ENCODE measurements at regions not wholly inside any gene's neighbourhood (a gene's known extent, or its start where the extent isn't known, plus 50 kb on each side); places are given as distances from the start of the nearest gene placed in this dataset.
"Not testable (repeated sequence)": the region's sequence is repeated elsewhere in the genome, so short reads cannot be mapped to it uniquely, and the experiment has no call there.

DNA sequence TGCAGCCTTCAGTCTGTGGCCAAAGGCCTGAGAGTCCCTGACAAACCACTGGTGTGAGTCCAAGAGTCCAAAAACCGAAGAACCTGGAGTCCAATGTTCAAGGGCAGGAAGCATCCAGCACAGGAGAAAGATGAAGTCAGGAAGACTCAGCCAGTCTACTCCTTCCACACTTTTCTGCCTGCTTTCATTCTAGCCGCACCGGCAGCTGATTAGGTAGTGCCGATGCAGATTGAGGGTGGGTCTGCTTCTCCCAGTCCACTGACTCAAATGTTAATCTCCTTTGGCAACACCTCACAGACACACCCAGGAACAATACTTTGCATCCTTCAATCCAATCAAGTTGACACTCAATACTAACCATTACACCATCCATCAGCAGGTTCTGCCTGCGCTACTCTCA lies 65.2 kb upstream of the WASF3 start:
- not testable (repeated sequence) for H3K9me3 ChIP-seq (ENCODE audit: control insufficient read depth, insufficient read depth, low read length); H3K9ac ChIP-seq (ENCODE audit: low read depth, low read length); H3K4me1 ChIP-seq (ENCODE audit: insufficient read depth, low read length); H3K36me3 ChIP-seq (ENCODE audit: insufficient read depth, low read length)

GRCh38 chr13:26494571-26495195 lies 62.8 kb upstream of the WASF3 start:
- Histone ChIP-seq H3K4me1 (ENCODE audit: insufficient read depth, low read length) (peaks cover 7% of the 10 kb centered on the region; the same call in 1 of the 2 replicates), H3K9me3 (ENCODE audit: control insufficient read depth, insufficient read depth, low read length) (no peaks in the 10 kb centered on the region), H3K36me3 (ENCODE audit: insufficient read depth, low read length) (no peaks in the 10 kb centered on the region), H3K9ac (ENCODE audit: low read depth, low read length) (no peak overlapping the region)

GRCh38 chr13:26495750-26496149 lies 61.7 kb upstream of the WASF3 start:
- Histone ChIP-seq H3K9ac (ENCODE audit: low read depth, low read length) (no peak overlapping the region), H3K36me3 (ENCODE audit: insufficient read depth, low read length) (no peaks in the 10 kb centered on the region), H3K9me3 (ENCODE audit: control insufficient read depth, insufficient read depth, low read length) (no peaks in the 10 kb centered on the region), H3K4me1 (ENCODE audit: insufficient read depth, low read length) (peaks cover 7% of the 10 kb centered on the region; the same call in 1 of the 2 replicates)

DNA sequence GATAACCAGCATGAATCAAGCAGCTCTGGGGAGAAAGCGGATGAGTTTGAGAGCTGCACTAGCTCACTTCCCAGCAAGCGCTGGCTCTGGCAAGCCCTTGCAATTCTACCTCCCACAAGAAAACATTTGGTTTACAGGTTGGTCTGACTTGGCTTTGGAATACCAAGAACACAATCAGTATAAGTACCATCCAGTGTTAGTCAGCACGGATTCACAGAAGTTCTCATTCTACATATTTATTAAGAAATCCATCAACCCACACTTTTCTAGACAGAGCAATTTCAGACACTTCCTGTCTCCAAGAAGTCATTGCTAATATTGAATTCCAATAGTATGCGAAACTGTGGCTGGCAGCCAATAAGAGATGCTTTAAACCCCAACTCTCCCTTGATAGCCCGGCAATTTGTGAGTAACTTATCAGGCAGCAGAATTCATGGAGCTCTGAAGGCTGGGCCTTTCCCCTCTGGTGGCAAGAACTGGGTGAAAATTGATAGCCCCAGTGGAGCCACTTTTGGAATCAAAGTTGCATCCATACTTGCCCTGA lies 59.4 kb upstream of the WASF3 start:
- no peaks in the 10 kb centered on the region for H3K36me3 ChIP-seq (ENCODE audit: insufficient read depth, low read length)
- H3K9me3 ChIP-seq (ENCODE audit: control insufficient read depth, insufficient read depth, low read length): no peaks in the 10 kb centered on the region
- H3K4me1 ChIP-seq (ENCODE audit: insufficient read depth, low read length): peaks cover 7% of the 10 kb centered on the region
- no peak overlapping the region for H3K9ac ChIP-seq (ENCODE audit: low read depth, low read length)

- H3K9me3 ChIP-seq (ENCODE audit: control insufficient read depth, insufficient read depth, low read length): no peaks in the 10 kb centered on the region
- H3K36me3 ChIP-seq (ENCODE audit: insufficient read depth, low read length): no peaks in the 10 kb centered on the region
- H3K4me1 ChIP-seq (ENCODE audit: insufficient read depth, low read length): peaks cover 7% of the 10 kb centered on the region
- no peak overlapping the region for H3K9ac ChIP-seq (ENCODE audit: low read depth, low read length)
These were observed 58.6 kb upstream of the WASF3 start for GRCh38 chr13:26498656-26499601.

DNA sequence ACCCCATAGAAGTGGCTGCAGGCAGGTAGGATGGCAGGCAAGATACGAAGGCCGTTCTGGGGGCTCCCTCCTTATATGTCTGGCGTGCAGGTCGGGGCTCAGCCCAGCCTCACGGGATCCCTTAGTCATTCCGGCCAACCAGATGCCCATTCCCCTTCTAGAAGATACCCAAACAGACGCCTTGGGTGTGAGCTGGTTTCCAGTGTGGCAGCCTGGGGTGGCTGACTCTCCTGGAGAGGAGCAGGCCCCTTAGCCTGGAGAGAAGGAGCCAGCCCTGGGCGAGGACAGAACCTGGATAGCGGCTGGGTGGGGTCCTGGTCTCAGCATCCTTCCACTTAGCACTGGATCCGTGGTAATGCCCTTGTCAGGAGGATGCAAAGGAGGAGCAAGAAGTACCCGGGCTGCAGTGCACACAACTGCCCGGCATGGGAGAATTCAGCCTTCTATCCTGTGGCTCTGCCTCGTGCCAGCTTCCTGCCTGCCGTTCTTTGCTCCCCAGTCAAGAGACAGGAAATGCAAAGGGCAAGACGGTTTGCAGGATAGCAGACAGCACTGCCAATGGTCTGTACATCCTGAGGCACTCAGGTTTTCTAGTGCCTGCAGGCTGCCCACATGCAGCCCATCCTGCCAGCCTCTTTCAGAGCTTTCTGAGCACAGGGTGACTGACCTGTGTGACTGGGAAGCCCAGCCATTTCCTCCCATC lies 56.7 kb upstream of the WASF3 start:
- Histone ChIP-seq H3K4me1 (ENCODE audit: insufficient read depth, low read length) (no peaks in the 10 kb centered on the region; the same call in 1 of the 2 replicates), H3K36me3 (ENCODE audit: insufficient read depth, low read length) (no peaks in the 10 kb centered on the region), H3K9ac (ENCODE audit: low read depth, low read length) (no peak overlapping the region), H3K9me3 (ENCODE audit: control insufficient read depth, insufficient read depth, low read length) (no peaks in the 10 kb centered on the region)

GRCh38 chr13:26501641-26502040 lies 55.8 kb upstream of the WASF3 start:
- Histone ChIP-seq H3K36me3 (ENCODE audit: insufficient read depth, low read length) (no peaks in the 10 kb centered on the region), H3K4me1 (ENCODE audit: insufficient read depth, low read length) (no peaks in the 10 kb centered on the region; the same call in 1 of the 2 replicates), H3K9me3 (ENCODE audit: control insufficient read depth, insufficient read depth, low read length) (no peaks in the 10 kb centered on the region), H3K9ac (ENCODE audit: low read depth, low read length) (no peak overlapping the region)

DNA sequence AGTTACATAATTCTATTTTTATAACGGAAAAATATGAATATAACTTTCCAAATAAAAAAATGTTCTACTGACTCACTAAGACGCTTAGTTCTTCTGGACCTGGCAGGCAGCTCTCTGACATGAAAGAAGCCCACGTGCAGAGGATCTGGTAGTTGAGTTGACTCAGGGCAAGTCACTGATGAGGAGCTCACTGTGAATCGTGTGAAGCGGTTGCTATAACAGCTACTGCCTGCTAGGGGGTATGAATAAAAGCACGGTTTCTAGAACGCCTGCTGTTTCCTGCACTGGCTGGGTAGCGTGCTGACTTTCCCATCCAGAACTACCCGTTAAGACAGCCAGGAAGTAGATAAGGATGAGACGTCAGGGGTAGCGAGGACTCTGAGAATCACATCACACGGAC lies 54.7 kb upstream of the WASF3 start:
- H3K9me3 ChIP-seq (ENCODE audit: control insufficient read depth, insufficient read depth, low read length): no peaks in the 10 kb centered on the region
- H3K36me3 ChIP-seq (ENCODE audit: insufficient read depth, low read length): no peaks in the 10 kb centered on the region
- H3K4me1 ChIP-seq (ENCODE audit: insufficient read depth, low read length): no peaks in the 10 kb centered on the region; the same call in 1 of the 2 replicates
- H3K9ac ChIP-seq (ENCODE audit: low read depth, low read length): no peak overlapping the region

DNA sequence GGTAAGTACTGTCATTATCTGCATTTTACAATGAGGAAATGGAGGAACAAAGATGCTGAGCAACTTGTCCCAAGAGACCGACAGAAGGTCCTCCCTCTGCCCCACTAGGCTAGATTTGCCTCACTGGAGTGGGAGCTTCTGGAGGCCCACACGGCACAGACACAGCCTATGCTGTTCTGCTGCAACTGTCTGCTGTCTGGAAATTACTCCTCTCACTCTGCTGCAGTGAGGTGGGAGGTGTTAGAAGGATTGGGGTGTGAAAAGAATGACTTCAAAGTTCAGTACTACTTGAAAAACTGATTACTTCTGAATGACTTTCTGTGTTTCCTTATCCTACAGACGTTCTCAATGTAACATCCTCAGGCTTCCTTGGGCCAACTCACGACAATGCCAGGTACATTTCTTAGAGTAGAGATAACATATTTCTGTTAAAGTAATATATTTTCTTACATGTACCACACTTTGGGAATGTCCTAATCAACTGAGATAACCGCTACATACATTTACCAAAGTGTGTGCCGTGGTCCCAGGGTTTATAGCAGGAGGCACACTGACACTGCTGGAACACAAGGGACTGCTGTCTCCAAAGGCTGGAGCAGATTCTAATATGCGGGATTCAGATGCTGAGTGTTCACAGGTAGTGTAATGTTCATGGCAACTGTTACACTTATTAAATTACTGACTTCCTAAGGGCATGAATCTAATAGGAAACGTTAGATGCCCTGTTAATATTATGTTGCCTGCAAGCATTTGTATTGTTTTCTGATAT lies 53.5 kb upstream of the WASF3 start:
- no peaks in the 10 kb centered on the region; the same call in 1 of the 2 replicates for H3K4me1 ChIP-seq (ENCODE audit: insufficient read depth, low read length)
- H3K36me3 ChIP-seq (ENCODE audit: insufficient read depth, low read length): no peaks in the 10 kb centered on the region
- H3K9ac ChIP-seq (ENCODE audit: low read depth, low read length): no peak overlapping the region
- peaks cover 2% of the 10 kb centered on the region; the same call in 1 of the 2 replicates for H3K9me3 ChIP-seq (ENCODE audit: control insufficient read depth, insufficient read depth, low read length)

Measured in ES-I3 (cell line).